Gastroesophageal sphincter (tissue), 4 donors: ENCODE measurements at regions not wholly inside any gene's neighbourhood (a gene's known extent, or its start where the extent isn't known, plus 50 kb on each side); places are given as distances from the start of the nearest gene placed in this dataset.

ENCODE experiments used
- ATAC-seq: fragments of 150-250 bp; one replicate; pipeline ENCODE4 v1.9.1; 2016; ENCODE audit warnings: mild to moderate bottlenecking, moderate library complexity
- H3K27ac ChIP-seq, 4 donors: fragments of 200-600 bp; sonication (generic) in 3 of 4; 1 replicate in 3 of 4; 2 replicates in 1 of 4; pipeline ENCODE4 v1.5.1; 2016 to 2019
- H3K27me3 ChIP-seq: fragments of 200-600 bp; sonication (generic); one replicate; pipeline ENCODE4 v1.5.1; 2019
- H3K36me3 ChIP-seq, 2 donors: fragments of 200-600 bp; sonication (generic); one replicate each; pipeline ENCODE4 v1.5.1; 2019; ENCODE audit warnings: control low read depth in 1 of 2
- H3K4me1 ChIP-seq, 3 donors: fragments of 200-600 bp; sonication (generic); 1 replicate in 2 of 3; 2 replicates in 1 of 3; pipeline ENCODE4 v1.5.1; 2016 to 2019; ENCODE audit warnings: control low read depth in 2 of 3
- H3K4me3 ChIP-seq, 2 donors: fragments of 200-600 bp; sonication (generic); one replicate each; pipeline ENCODE4 v1.5.1; 2019; ENCODE audit warnings: mild to moderate bottlenecking in 1 of 2, moderate library complexity in 1 of 2
- H3K9me3 ChIP-seq, 3 donors: fragments of 200-600 bp; sonication (generic); one replicate each; pipeline ENCODE4 v1.5.1; 2017 to 2019; ENCODE audit warnings: control low read depth in 2 of 3
- EP300 ChIP-seq: sonication (generic); formaldehyde crosslinking; IDR thresholded peaks from one replicate; pipeline ENCODE4 v1.6.1; 2017; ENCODE audit warnings: antibody characterized with exemption, mild to moderate bottlenecking
- POLR2A ChIP-seq, 2 donors: fragments of 450-650 bp; IDR thresholded peaks; one replicate each; pipeline ENCODE4 v1.6.1; 2017; ENCODE audit warnings: antibody characterized with exemption in 2 of 2, mild to moderate bottlenecking in 2 of 2, moderate library complexity in 1 of 2
- POLR2AphosphoS5 ChIP-seq: sonication (generic); formaldehyde crosslinking; IDR thresholded peaks from one replicate; pipeline ENCODE4 v1.6.1; 2017; ENCODE audit warnings: antibody characterized with exemption
- WGBS, 2 donors: methylation state at CpG; one replicate each; pipeline ENCODE4 v1.1.5; 2018; ENCODE audit warnings: low coverage in 1 of 2; 5-methylcytosine and 5-hydroxymethylcytosine counted together
- TF ChIP-seq, protein P1 (sequence below), 4 experiments: fragments of 200-600 bp in 2 of 4; fragments of 450-650 bp in 2 of 4; sonication (generic) in 1 of 4; IDR thresholded peaks; one replicate each; pipeline ENCODE4 v1.5.1; 2017 to 2019; ENCODE audit warnings: antibody characterized with exemption in 4 of 4, mild to moderate bottlenecking in 2 of 4, moderate library complexity in 2 of 4

- ATAC-seq, result no peak
- H3K4me1 ChIP-seq, result no peaks in the 10 kb centered on the region
- H3K4me3 ChIP-seq, result no peak overlapping the region
- 37 to 69% methylated on average over 3 of the region's 4 CpGs for WGBS, 2 donors
- no peaks in the 10 kb centered on the region for H3K36me3 ChIP-seq
- no peak overlapping the region for H3K27ac ChIP-seq
- no peak for TF ChIP-seq POLR2AphosphoS5
- no peak for TF ChIP-seq POLR2A (IDR thresholded peaks at IDR 0.05)
- TF ChIP-seq EP300, result no peak
- TF ChIP-seq, protein P1, sequence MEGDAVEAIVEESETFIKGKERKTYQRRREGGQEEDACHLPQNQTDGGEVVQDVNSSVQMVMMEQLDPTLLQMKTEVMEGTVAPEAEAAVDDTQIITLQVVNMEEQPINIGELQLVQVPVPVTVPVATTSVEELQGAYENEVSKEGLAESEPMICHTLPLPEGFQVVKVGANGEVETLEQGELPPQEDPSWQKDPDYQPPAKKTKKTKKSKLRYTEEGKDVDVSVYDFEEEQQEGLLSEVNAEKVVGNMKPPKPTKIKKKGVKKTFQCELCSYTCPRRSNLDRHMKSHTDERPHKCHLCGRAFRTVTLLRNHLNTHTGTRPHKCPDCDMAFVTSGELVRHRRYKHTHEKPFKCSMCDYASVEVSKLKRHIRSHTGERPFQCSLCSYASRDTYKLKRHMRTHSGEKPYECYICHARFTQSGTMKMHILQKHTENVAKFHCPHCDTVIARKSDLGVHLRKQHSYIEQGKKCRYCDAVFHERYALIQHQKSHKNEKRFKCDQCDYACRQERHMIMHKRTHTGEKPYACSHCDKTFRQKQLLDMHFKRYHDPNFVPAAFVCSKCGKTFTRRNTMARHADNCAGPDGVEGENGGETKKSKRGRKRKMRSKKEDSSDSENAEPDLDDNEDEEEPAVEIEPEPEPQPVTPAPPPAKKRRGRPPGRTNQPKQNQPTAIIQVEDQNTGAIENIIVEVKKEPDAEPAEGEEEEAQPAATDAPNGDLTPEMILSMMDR (IDR thresholded peaks at IDR 0.05), result no peak
- no peaks in the 10 kb centered on the region for H3K9me3 ChIP-seq
- H3K27me3 ChIP-seq, result peaks cover 44% of the 10 kb centered on the region
These were observed 280.6 kb upstream of the PWP1 start for GRCh38 chr12:107404981-107405380.

GRCh38 chr12:107405436-107405835, 280.2 kb upstream of the PWP1 start:
- Histone ChIP-seq H3K36me3 (no peaks in the 10 kb centered on the region), H3K4me1 (no peaks in the 10 kb centered on the region), H3K9me3 (no peaks in the 10 kb centered on the region), H3K27ac (no peak overlapping the region), H3K4me3 (no peak overlapping the region), H3K27me3 (peaks cover 40% of the 10 kb centered on the region)
- TF ChIP-seq EP300 (no peak), POLR2A (IDR thresholded peaks at IDR 0.05) (no peak), POLR2AphosphoS5 (no peak)
- TF ChIP-seq, protein P1 (IDR thresholded peaks at IDR 0.05), result no peak
- WGBS, 2 donors, result 61% methylated on average over 5 of the region's 7 CpGs; no CpG with 5 or more reads in 1 of the 2 donors
- ATAC-seq, result no peak

DNA sequence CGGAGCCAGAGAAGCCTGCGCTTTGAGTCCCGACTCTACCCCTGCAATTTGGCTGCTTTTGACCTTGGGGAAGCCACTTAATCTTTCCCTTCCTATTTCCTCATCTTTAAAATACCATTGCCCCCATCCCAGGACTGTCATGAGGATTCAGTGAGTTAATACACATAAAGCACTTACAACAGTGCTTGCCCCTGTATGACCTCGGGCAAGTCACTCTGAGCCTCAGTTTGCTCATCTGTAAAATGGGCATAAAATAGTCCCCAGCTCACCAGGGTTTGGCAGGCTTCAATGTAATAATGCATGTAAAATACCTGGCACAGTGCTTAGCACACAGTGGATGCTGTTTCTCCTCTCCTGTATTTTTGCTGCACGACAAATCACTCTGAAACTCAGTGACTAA, 278.7 kb upstream of the PWP1 start:
- 70 to 93% methylated on average over 3 to 4 of the region's 5 CpGs for WGBS, 2 donors
- Histone ChIP-seq H3K9me3 (no peaks in the 10 kb centered on the region), H3K4me3 (no peak overlapping the region), H3K36me3 (no peaks in the 10 kb centered on the region), H3K27me3 (peaks cover 39% of the 10 kb centered on the region), H3K27ac (no peak overlapping the region), H3K4me1 (no peaks in the 10 kb centered on the region)
- ATAC-seq, result no peak
- TF ChIP-seq EP300 (no peak), POLR2A (IDR thresholded peaks at IDR 0.05) (no peak), POLR2AphosphoS5 (no peak)
- TF ChIP-seq, protein P1 (IDR thresholded peaks at IDR 0.05), result no peak

DNA sequence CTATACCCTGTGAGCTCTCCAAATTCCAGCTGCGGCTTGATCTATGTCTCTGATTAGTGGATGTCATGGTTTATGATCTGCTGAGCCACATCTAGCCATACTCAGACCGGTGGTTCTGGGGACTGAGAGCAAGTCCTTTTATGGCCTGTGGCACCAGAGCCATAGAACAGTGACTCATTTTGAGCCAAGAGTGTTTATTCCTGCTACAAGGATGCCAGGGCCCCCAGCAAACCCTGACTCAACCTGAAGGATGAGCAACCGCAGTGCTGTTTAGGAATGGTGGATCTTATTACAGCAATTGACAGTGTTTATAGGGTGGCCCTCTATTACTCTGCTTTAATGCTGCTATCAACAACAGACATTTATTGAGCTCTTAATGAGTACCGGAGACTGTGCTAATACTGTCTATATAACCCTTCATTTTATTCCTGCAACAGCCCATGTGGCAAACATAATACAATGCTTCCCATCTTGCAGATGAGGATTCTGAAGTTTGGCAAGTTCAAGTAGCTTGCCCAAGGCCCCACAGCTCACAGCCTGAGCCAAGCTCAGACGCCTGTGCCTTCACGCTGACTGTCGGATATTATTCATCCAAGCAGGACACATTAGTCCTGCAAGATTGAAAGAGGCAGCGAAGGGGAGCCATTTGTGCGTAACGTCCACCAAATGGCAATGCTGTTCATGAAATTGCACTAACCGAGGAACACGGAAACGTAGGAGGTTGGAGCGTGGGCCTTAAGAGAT, 273.6 kb upstream of the PWP1 start:
- WGBS, 2 donors, result 90 to 92% methylated on average over 2 to 12 of the region's 14 CpGs
- Histone ChIP-seq H3K4me3 (no peak overlapping the region), H3K27ac (no peak overlapping the region), H3K9me3 (no peaks in the 10 kb centered on the region), H3K4me1 (no peaks in the 10 kb centered on the region), H3K27me3 (peaks cover 14% of the 10 kb centered on the region), H3K36me3 (no peaks in the 10 kb centered on the region)
- ATAC-seq, result no peak
- TF ChIP-seq POLR2A (IDR thresholded peaks at IDR 0.05) (no peak), POLR2AphosphoS5 (no peak), EP300 (no peak)
- TF ChIP-seq, protein P1 (IDR thresholded peaks at IDR 0.05), result no peak

DNA sequence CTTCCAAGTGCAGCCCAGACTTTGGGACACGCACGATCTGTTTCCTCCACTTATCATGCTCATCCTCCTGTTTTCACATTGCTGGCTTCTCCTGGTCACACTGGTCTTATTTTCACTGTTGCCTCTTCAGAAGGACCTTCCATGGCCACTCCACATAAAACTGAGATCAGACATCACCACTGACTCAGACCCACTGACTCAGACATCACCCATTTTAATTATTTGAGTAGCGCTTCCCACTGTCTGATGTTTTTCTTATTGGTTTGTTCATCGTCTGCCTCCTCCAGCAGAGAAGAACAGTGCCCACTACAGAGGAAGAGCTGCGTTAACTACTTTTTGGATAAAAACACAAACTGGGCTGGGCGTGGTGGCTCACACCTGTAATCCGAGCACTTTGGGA, 270.5 kb upstream of the PWP1 start:
- TF ChIP-seq EP300 (no peak), POLR2AphosphoS5 (no peak)
- TF ChIP-seq, protein P1 (IDR thresholded peaks at IDR 0.05), result no peak
- no peak overlapping the region for H3K4me3 ChIP-seq
- WGBS, 2 donors, result 82 to 100% methylated on average over 2 to 3 of the region's 7 CpGs
- no peak overlapping the region for H3K27ac ChIP-seq
- no peaks in the 10 kb centered on the region for H3K27me3 ChIP-seq
- no peak for ATAC-seq
- H3K4me1 ChIP-seq, result no peaks in the 10 kb centered on the region
- no peaks in the 10 kb centered on the region for H3K36me3 ChIP-seq
- H3K9me3 ChIP-seq, result no peaks in the 10 kb centered on the region
